Activated CD8-positive, alpha-beta memory T cell treated with anti-CD3 and anti-CD28 coated beads, Interleukin-2, amount 50 U/mL, for 24 hours (primary cell): ENCODE measurements at regions not wholly inside any gene's neighbourhood (a gene's known extent, or its start where the extent isn't known, plus 50 kb on each side); places are given as distances from the start of the nearest gene placed in this dataset.

ENCODE experiments used
- DNase-seq: peaks from one replicate; pipeline ENCODE4 v3.0.0-alpha.2; 2020; ENCODE audit errors: extremely low read depth

- DNase-seq: no peak
Observed at GRCh38 chr19:31092274-31092673, 257.0 kb downstream of the TSHZ3 start.

- DNase-seq: no peak
Observed at GRCh38 chr19:31089681-31090080, 259.6 kb downstream of the TSHZ3 start.

- DNase-seq: no peak
Observed at GRCh38 chr19:31085125-31085524, 264.1 kb downstream of the TSHZ3 start.

DNA sequence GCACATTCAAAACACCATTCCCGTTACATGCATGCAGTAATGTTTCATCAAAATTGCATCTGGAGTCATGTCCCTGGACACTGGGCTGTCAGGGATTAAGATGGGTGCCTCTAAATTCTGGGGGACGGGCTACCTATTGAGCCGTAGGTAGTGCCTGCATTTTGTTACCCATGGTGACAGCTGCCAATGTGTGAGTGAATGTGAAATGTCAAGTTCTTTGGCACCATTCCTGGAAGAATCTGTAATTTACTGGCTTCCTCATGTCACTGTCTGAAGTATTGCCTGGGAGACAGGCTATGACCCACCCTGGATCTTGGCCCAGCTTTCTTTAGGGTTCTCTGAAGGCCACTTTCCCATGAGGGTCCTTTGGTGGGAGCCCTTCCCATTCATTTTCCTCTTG is 266.1 kb downstream of the TSHZ3 start:
- DNase-seq: no peak

DNA sequence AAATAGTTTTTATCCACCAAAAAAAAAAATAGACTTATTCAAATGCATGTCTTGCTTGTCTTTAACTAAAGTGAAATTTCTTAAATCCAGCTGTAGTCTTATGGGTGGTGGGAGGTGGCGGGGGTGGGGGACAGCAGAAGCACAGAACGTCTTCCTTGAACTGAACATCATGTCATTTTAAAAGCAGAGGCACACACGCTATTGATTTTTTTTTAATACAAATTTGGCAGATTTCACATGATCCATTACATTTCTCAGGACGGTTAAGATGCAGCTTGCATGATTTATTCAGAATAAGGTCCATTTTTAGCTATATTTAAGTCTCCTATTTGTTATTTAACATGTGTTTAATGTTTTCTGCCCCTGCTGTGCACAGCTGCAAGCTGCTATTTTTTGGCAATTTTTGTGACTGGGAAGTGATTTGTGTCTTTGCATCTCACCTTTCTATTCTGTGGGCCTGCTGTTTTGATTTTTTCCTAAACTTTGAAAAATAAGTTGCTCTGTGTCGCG is 274.0 kb downstream of the TSHZ3 start:
- no peak for DNase-seq

DNA sequence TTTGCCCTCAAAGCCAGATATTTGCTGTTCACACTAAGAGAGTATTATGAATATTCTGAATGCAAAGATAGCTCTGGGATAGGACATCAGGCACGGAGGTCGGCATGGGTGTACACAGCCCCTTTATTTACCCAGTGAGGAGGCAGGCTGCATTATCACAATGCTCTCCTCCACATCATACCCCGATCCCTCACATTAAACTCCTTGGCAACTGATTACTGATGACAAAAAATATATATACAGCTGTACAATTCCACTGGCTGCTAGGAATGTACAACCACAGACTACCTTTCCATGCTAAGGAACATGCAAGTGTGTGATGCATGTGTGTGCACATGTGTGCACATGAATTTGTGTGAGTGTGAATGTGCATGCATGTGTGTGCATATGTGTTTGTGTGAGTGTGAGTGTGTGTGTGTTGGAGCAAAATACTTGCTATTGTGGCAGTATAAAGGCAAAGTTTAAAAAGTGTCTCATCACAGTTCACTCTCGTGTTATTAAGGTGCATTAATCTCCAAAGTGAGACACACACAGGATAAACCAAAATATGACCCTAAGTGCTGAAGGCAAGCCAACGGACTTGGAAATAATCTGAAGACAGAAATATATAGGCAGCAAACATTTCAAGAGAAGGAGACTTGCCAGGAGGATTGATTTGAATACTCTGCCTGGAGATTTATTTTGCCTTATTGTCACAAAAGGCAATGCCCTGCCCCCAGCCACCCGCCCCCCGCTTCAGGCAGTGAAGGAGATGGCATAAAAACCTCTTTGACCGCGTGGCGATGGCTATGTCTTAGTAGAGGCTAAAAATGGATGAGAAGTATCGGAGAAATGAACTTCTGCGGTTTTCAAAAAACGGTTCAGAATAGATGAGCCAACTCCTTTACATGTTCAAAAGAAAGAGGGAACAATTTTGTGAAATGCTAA is 274.8 kb downstream of the TSHZ3 start:
- no peak for DNase-seq

DNA sequence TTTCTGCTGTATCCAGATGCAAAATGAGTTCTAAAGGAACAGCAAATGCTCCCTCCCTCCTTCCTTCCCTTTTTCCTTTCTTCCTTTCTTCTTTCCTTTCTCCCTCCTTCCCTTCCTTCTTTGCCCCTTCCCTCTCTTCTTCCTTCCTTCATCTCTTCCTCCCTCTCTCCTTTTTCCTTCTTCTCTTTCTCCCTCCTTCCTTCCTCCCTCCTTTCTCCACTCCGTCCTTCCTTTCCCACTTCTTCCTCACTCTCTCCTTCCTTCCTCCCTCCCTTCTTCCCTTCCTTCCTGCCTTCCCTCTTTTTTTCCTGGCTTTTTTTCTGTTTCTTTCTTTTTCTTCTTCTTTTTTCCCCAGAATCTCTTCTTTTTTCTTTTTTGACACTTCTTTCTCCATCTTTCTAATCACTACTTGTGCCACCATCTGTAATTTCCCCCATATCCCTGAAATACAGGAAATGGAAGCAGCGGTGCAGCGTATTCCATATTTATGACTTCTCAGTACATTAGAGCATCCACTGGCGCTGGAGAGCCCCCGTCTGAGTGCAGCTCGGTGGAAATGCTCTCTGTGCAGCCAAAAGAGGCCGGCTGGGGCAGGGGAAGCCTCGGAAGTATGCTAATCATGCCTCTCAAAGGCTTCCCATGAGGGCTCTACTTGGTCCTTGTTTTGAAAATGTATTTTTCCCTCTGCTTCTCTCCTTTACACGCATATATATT is 275.6 kb downstream of the TSHZ3 start:
- no peak for DNase-seq

GRCh38 chr19:31072451-31072850 is 276.8 kb downstream of the TSHZ3 start:
- no peak for DNase-seq

GRCh38 chr19:31071136-31071855 is 277.9 kb downstream of the TSHZ3 start:
- no peak for DNase-seq

GRCh38 chr19:31070146-31071065 is 278.8 kb downstream of the TSHZ3 start:
- DNase-seq: no peak

- DNase-seq: no peak
Observed at GRCh38 chr19:31068268-31068667, 281.0 kb downstream of the TSHZ3 start.

GRCh38 chr19:31066385-31066784 is 282.9 kb downstream of the TSHZ3 start:
- DNase-seq: no peak

GRCh38 chr19:31064491-31064890 is 284.7 kb downstream of the TSHZ3 start:
- no peak for DNase-seq

DNA sequence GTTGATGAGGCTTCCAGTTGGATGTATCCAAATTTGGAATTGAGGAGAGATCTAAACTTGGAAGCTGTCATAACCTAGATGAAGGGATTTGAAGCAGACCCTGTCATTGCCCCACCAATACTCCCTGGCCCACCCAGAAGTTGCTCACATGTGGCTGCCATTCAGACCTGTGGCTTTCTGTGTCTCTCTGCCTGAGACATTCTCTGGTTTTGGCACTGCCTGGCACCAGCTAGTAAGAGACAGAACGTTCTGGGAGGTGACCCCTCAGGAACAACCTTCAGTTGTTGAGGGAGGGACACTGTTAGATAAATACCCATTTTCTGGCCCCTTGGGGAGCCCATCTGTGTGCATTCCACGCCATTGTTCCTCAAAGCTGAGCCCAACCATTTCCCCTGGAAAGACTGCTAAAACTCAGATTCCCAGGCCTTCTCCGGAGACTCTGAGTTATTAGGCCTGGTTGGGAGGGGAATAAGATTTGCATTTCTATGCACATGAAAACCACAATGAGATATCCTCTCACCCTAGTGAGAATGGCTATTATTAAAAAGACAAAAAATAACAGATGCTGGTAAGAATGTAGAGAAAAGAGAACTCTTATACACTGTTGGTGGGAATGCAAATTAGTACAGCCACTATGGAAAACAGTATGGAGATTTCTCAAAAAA is 290.4 kb downstream of the TSHZ3 start:
- no peak for DNase-seq

DNA sequence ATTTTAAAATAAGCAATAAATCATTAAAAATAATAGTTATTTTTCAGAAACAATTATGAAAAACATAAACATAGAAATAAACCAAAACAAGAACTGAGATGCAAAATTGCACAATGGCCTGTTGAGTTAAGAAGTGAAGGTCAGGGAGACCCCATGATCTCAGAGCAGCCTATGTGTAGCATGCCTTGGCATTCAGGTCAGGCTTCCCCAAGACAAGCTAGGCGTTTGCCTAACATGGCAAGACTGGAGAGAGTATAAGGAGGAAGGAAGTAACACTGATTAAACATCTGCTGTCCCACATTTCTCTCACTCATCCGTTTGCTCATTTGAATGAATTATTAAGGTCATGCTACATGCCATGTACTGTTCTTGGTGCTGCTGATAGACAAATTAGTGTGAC is 291.8 kb downstream of the TSHZ3 start:
- DNase-seq: no peak

DNA sequence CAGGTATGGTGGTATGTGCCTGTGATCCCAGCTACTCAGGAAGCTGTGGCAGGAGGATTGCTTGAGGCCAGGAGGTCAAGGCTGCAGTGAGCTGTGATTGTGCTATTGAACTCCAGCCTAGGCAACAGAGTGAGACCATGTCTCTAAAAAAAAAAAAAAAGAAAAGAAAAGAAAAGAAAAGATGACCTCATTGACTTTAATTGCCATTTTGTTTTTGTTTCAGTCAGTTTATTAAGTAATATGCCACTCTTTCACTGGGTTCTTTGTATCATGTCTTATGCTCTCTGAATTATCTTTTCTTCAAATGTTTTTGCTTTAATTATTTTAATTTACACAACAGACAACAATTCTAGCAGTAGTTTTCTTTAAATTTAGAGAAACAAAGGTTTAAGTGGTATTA is 293.8 kb downstream of the TSHZ3 start:
- DNase-seq: no peak

GRCh38 chr19:31054430-31054829 is 294.8 kb downstream of the TSHZ3 start:
- no peak for DNase-seq

DNA sequence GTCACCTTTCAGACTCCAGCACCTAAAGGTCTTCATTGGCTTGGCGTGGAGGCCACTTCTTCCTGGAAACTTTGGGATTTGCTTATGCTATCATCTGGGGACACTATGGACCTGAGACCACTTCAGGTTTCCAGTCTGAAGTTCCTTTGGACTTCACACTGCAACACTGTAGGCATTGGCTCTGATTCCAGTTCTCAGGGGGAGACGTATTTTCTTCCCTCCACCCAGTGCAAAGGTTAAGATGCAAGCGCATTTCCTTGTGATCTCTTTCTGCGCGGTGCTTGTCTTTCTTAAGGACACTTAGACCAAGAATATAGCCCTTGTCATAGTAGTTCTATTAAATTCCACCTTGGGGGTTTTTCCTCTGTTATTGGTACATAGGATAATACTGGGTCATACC is 299.8 kb downstream of the TSHZ3 start:
- DNase-seq: no peak

DNA sequence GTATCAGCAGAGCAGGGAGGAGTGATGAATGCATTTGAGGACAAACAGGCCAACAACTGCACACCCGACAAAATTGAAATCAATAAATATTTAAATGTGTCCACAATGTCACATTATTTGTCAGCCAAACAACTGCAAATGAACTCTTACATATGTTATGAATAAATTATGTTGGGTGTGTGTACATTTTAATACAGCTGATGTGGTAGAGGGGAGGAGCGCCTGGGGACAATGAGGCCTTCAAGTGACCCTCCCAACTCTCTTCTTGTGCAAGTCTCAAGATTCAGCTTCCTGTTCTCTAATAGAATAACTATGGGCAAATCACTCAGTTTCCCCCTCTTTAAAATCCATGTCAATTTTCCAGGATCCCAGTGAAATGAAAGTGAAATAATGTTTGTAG is 303.2 kb downstream of the TSHZ3 start:
- no peak for DNase-seq

DNA sequence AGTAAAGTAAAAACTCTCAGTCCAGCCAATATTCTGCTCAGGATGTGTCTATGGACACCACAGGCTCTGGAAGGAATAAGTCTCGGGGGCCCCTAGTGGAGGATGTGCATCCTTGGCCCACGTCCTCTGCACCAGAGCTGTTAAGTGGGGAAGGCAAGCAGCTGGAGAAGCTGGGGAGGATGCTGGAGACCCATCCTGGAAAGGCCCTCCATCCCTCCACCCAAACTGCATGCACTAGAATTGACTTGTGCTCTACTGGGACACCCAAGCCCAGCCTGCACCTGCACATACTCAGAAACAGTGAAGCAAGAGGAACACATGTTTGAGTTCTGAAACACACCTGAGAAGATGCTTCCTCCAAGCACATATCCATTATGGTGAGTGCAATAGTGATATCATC is 307.8 kb downstream of the TSHZ3 start:
- no peak for DNase-seq

GRCh38 chr19:31039151-31039550 is 310.1 kb downstream of the TSHZ3 start:
- DNase-seq: no peak
